ENCODE measurements at regions not wholly inside any gene's neighbourhood (a gene's known extent, or its start where the extent isn't known, plus 50 kb on each side); places are given as distances from the start of the nearest gene placed in this dataset.

DNA sequence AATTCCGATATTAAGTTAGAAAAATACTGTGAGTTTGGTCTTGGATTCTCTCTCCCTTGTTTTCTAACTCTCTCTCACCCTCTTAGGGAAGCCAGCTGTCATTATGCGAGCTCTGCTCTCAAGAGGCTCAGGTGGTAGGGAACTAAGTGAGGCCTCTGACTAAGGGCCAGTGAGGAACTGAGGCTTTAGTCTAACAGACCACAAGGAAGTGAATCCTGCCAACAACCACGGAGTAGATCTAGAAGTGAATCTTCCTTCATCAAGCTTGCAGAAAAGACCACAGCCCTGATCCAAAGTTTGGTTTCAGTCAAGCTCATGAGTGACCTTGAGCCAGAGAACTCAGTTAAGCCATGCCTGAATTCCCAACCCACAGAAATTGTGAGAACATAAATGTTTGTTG, 180.1 kb upstream of the PRMT6 start (continued):
- TF ChIP-seq, protein P1, sequence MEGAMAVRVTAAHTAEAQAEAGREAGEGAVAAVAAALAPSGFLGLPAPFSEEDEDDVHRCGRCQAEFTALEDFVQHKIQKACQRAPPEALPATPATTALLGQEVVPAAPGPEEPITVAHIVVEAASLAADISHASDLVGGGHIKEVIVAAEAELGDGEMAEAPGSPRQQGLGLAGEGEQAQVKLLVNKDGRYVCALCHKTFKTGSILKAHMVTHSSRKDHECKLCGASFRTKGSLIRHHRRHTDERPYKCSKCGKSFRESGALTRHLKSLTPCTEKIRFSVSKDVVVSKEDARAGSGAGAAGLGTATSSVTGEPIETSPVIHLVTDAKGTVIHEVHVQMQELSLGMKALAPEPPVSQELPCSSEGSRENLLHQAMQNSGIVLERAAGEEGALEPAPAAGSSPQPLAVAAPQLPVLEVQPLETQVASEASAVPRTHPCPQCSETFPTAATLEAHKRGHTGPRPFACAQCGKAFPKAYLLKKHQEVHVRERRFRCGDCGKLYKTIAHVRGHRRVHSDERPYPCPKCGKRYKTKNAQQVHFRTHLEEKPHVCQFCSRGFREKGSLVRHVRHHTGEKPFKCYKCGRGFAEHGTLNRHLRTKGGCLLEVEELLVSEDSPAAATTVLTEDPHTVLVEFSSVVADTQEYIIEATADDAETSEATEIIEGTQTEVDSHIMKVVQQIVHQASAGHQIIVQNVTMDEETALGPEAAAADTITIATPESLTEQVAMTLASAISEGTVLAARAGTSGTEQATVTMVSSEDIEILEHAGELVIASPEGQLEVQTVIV (IDR thresholded peaks at IDR 0.05; ENCODE audit: borderline replicate concordance, partially characterized antibody) = no peak
- TF ChIP-seq RUNX3 (IDR thresholded peaks at IDR 0.05; ENCODE audit: low read length) (peak; percentile 66), ZNF207 (IDR thresholded peaks at IDR 0.05; ENCODE audit: borderline replicate concordance) (no peak), POLR2AphosphoS5 (IDR thresholded peaks at IDR 0.05; ENCODE audit: low read length) (no peak), JUNB (IDR thresholded peaks at IDR 0.05) (no peak)

DNA sequence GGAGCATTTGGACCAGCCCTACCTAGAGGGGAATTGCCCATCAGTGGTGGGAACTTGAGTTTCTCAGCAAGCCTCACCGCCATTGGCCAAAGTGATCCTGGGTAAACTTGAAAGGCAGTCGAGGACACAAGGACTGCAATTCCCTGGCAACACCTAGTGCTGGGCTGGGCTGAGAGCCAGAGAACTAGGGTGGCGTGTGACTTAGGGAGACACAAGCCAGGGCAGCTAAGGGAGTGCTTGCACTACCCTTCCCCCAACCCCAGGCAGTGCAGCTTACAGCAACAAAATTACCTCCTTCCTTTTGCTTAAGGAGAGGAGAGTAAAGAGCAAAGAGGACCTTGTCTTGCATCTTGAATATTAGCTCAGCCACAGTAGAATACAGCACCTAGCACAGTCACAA, 176.9 kb upstream of the PRMT6 start:
- Histone ChIP-seq H3K4me1 (ENCODE audit: control insufficient read depth, insufficient read depth, low read length) (no peaks in the 10 kb centered on the region), H3K27ac (ENCODE audit: control insufficient read depth, insufficient read depth) (no peak overlapping the region), H3K4me2 (ENCODE audit: control insufficient read depth, insufficient read depth) (no peak overlapping the region), H3K9me3 (replicated peaks; ENCODE audit: control insufficient read depth, insufficient read depth, low read length) (no peaks in the 10 kb centered on the region), H2AFZ (ENCODE audit: control insufficient read depth, low read depth, low read length) (no peak overlapping the region), H3K9ac (ENCODE audit: control insufficient read depth, insufficient read depth, low read length) (no peak overlapping the region), H3K27me3 (replicated peaks in 1 of 2; ENCODE audit: control insufficient read depth in 2 of 2, insufficient read depth in 2 of 2, low read length in 1 of 2) (no peaks in the 10 kb centered on the region), H3K36me3 (ENCODE audit: control insufficient read depth in 2 of 2, insufficient read depth in 2 of 2, low read length in 1 of 2) (no peaks in the 10 kb centered on the region), H4K20me1 (ENCODE audit: control insufficient read depth, insufficient read depth) (no peaks in the 10 kb centered on the region), H3K79me2 (ENCODE audit: control insufficient read depth, insufficient read depth, low read length) (no peaks in the 10 kb centered on the region), H3K4me3 (no peak overlapping the region)
- 17% methylated on average over 3 of the region's 3 CpGs for WGBS (ENCODE audit: insufficient coverage, insufficient replicate concordance, low lambda C conversion rate, missing lambda C conversion rate)
- BruUV-seq (replicated peaks) = no TSS peak
- no peak for DNase-seq (ENCODE audit: low read depth, low spot score)
- intact Hi-C loops (cut with micrococcal nuclease; ENCODE audit: unreplicated experiment) (no loop called here), in situ Hi-C loops (cut with MboI) (no loop called here)
- POLR2A ChIA-PET = no interaction called here
- no peak for ATAC-seq
- SMC1A ChIA-PET (ENCODE audit: uncharacterized antibody, unreplicated experiment) = no interaction called here
- CTCF ChIA-PET = no interaction called here
- RAD21 ChIA-PET (ENCODE audit: unreplicated experiment) = no interaction called here
- FAIRE-seq = no peak
- TF ChIP-seq, protein P2, sequence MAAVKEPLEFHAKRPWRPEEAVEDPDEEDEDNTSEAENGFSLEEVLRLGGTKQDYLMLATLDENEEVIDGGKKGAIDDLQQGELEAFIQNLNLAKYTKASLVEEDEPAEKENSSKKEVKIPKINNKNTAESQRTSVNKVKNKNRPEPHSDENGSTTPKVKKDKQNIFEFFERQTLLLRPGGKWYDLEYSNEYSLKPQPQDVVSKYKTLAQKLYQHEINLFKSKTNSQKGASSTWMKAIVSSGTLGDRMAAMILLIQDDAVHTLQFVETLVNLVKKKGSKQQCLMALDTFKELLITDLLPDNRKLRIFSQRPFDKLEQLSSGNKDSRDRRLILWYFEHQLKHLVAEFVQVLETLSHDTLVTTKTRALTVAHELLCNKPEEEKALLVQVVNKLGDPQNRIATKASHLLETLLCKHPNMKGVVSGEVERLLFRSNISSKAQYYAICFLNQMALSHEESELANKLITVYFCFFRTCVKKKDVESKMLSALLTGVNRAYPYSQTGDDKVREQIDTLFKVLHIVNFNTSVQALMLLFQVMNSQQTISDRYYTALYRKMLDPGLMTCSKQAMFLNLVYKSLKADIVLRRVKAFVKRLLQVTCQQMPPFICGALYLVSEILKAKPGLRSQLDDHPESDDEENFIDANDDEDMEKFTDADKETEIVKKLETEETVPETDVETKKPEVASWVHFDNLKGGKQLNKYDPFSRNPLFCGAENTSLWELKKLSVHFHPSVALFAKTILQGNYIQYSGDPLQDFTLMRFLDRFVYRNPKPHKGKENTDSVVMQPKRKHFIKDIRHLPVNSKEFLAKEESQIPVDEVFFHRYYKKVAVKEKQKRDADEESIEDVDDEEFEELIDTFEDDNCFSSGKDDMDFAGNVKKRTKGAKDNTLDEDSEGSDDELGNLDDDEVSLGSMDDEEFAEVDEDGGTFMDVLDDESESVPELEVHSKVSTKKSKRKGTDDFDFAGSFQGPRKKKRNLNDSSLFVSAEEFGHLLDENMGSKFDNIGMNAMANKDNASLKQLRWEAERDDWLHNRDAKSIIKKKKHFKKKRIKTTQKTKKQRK (IDR thresholded peaks at IDR 0.05; ENCODE audit: low read depth, low read length) = no peak
- TF ChIP-seq TCF3 (IDR thresholded peaks at IDR 0.05; ENCODE audit: borderline replicate concordance, insufficient read depth, low read depth, low read length) = no peak
- TF ChIP-seq SUPT20H (IDR thresholded peaks at IDR 0.05; ENCODE audit: borderline replicate concordance, control insufficient read depth, low read depth, low read length) = no peak
- TF ChIP-seq, protein P3, sequence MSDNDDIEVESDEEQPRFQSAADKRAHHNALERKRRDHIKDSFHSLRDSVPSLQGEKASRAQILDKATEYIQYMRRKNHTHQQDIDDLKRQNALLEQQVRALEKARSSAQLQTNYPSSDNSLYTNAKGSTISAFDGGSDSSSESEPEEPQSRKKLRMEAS (IDR thresholded peaks at IDR 0.05; ENCODE audit: low read depth, low read length) = no peak
- no peak for TF ChIP-seq SUZ12 (IDR thresholded peaks at IDR 0.05; ENCODE audit: unreplicated experiment)
- TF ChIP-seq, protein P4, sequence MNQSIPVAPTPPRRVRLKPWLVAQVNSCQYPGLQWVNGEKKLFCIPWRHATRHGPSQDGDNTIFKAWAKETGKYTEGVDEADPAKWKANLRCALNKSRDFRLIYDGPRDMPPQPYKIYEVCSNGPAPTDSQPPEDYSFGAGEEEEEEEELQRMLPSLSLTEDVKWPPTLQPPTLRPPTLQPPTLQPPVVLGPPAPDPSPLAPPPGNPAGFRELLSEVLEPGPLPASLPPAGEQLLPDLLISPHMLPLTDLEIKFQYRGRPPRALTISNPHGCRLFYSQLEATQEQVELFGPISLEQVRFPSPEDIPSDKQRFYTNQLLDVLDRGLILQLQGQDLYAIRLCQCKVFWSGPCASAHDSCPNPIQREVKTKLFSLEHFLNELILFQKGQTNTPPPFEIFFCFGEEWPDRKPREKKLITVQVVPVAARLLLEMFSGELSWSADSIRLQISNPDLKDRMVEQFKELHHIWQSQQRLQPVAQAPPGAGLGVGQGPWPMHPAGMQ (IDR thresholded peaks at IDR 0.05; ENCODE audit: borderline replicate concordance) = no peak
- no peak for TF ChIP-seq WRNIP1 (IDR thresholded peaks at IDR 0.05; ENCODE audit: borderline replicate concordance, low read depth, low read length)
- no peak for TF ChIP-seq SREBF1 (IDR thresholded peaks at IDR 0.05; ENCODE audit: low read length)
- no peak for TF ChIP-seq BRCA1 (IDR thresholded peaks at IDR 0.05; ENCODE audit: low read depth, low read length)
- no peak for TF ChIP-seq SMAD5 (IDR thresholded peaks at IDR 0.05; ENCODE audit: low read depth)
- TF ChIP-seq, protein P5, sequence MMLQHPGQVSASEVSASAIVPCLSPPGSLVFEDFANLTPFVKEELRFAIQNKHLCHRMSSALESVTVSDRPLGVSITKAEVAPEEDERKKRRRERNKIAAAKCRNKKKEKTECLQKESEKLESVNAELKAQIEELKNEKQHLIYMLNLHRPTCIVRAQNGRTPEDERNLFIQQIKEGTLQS (IDR thresholded peaks at IDR 0.05; ENCODE audit: borderline replicate concordance, extremely low read depth, low read depth, low read length) = no peak

All from GM12878 (cell line).